SU-DHL-6 (cell line): ENCODE measurements at regions not wholly inside any gene's neighbourhood (a gene's known extent, or its start where the extent isn't known, plus 50 kb on each side); places are given as distances from the start of the nearest gene placed in this dataset.
A peak's percentile ranks its signal among the peaks of the same experiment; 100 is the strongest.

Experiments
- H2AFZ ChIP-seq: fragments of 200-600 bp; sonication (generic); 2 replicates; pipeline ENCODE4 v1.6.1; 2014; ENCODE audit warnings: low read depth, mild to moderate bottlenecking, moderate library complexity, mixed read lengths, antibody characterized with exemption, low read length; ENCODE audit not compliant: severe bottlenecking
- H3F3A ChIP-seq: fragments of 200-600 bp; shearing (Covaris generic); 2 replicates; pipeline ENCODE4 v1.6.0; 2016; ENCODE audit warnings: antibody characterized with exemption, mild to moderate bottlenecking; ENCODE audit not compliant: insufficient read depth
- H3K27ac ChIP-seq: fragments of 200-600 bp; sonication (generic); 2 replicates; pipeline ENCODE4 v1.5.1; 2016; ENCODE audit warnings: low read depth, mild to moderate bottlenecking, low read length, moderate library complexity, mixed read lengths
- H3K27me3 ChIP-seq: fragments of 200-600 bp; sonication (generic), shearing (Covaris generic); 2 replicates; pipeline ENCODE4 v1.6.0; 2014; ENCODE audit warnings: mild to moderate bottlenecking, low read length
- H3K36me3 ChIP-seq: fragments of 200-600 bp; sonication (generic); 2 replicates; pipeline ENCODE4 v1.6.1; 2014; ENCODE audit warnings: mild to moderate bottlenecking, low read length, mixed read lengths
- H3K4me2 ChIP-seq: fragments of 300-600, 200-600 bp; shearing (Covaris generic), sonication (generic); 2 replicates; pipeline ENCODE4 v1.6.0; 2014; ENCODE audit warnings: low read length, low read depth, mild to moderate bottlenecking; ENCODE audit not compliant: poor library complexity, severe bottlenecking
- H3K4me3 ChIP-seq: fragments of 200-600 bp; sonication (generic); 2 replicates; pipeline ENCODE4 v1.5.1; 2014; ENCODE audit warnings: antibody characterized with exemption, low read length, mild to moderate bottlenecking, mixed read lengths; ENCODE audit not compliant: insufficient read depth, poor library complexity, severe bottlenecking
- H3K79me2 ChIP-seq: fragments of 200-600 bp; sonication (generic); 2 replicates; pipeline ENCODE4 v1.6.1; 2014; ENCODE audit warnings: mild to moderate bottlenecking, low read length, moderate library complexity; ENCODE audit not compliant: insufficient read depth
- H3K9ac ChIP-seq: fragments of 200-600 bp; sonication (generic); 2 replicates; pipeline ENCODE4 v1.7.0; 2014; ENCODE audit warnings: mild to moderate bottlenecking, low read length
- H3K9me2 ChIP-seq: fragments of 200-600 bp; sonication (generic); replicated peaks from 2 replicates; pipeline ENCODE4 v1.6.1; 2014; ENCODE audit warnings: low read length; ENCODE audit not compliant: insufficient read depth
- H3K9me3 ChIP-seq: fragments of 200-600 bp; sonication (generic); 2 replicates; pipeline ENCODE4 v1.6.1; 2014; ENCODE audit warnings: low read length, mixed read lengths; ENCODE audit not compliant: insufficient read depth
- H4K20me1 ChIP-seq: fragments of 200-600 bp; sonication (generic); 2 replicates; pipeline ENCODE4 v1.6.1; 2014; ENCODE audit warnings: low read depth, mild to moderate bottlenecking, antibody characterized with exemption, low read length, moderate library complexity, mixed read lengths
- CTCF ChIP-seq: fragments of 200-600 bp; sonication (generic); IDR thresholded peaks from one replicate; pipeline ENCODE4 v1.5.1; 2017; ENCODE audit warnings: antibody characterized with exemption, mild to moderate bottlenecking, low read length, moderate library complexity; ENCODE audit not compliant: insufficient read depth, poor library complexity, severe bottlenecking
- EZH2phosphoT487 ChIP-seq: fragments of 200-600 bp; sonication (generic), shearing (Covaris generic); conservative IDR thresholded peaks from 2 replicates; pipeline ENCODE4 v1.6.1; 2018; ENCODE audit warnings: mild to moderate bottlenecking, antibody characterized with exemption, low read length, moderate library complexity, mixed read lengths

- Histone ChIP-seq H3K27ac (no peak overlapping the region), H3K9me2 (no peaks in the 10 kb centered on the region), H3K27me3 (no peaks in the 10 kb centered on the region), H3F3A (no peaks in the 10 kb centered on the region), H2AFZ (peak overlapping the region; percentile 67), H3K4me3 (no peak overlapping the region), H3K9me3 (peaks cover 10% of the 10 kb centered on the region; the same call in 1 of the 2 replicates), H3K36me3 (peaks cover 5% of the 10 kb centered on the region), H4K20me1 (no peaks in the 10 kb centered on the region), H3K4me2 (no peak overlapping the region), H3K9ac (no peak overlapping the region), H3K79me2 (no peaks in the 10 kb centered on the region)
- no peak for TF ChIP-seq CTCF
Observed at GRCh38 chr4:32562010-32562409, 1841.8 kb downstream of the PCDH7 start.

- H3K4me2 ChIP-seq: no peak overlapping the region
- H3K79me2 ChIP-seq: no peaks in the 10 kb centered on the region
- H3K27me3 ChIP-seq: no peaks in the 10 kb centered on the region
- H3K9me3 ChIP-seq: peaks cover 10% of the 10 kb centered on the region; the same call in 1 of the 2 replicates
- peak overlapping the region; percentile 86 for H2AFZ ChIP-seq
- H3K36me3 ChIP-seq: peaks cover 5% of the 10 kb centered on the region
- no peak for TF ChIP-seq CTCF
- no peak for TF ChIP-seq EZH2phosphoT487
- H3K9me2 ChIP-seq: no peaks in the 10 kb centered on the region
- peaks cover 2% of the 10 kb centered on the region; the same call in 1 of the 2 replicates for H3F3A ChIP-seq
- no peak overlapping the region for H3K9ac ChIP-seq
- peak overlapping the region; percentile 11 for H3K4me3 ChIP-seq
- H4K20me1 ChIP-seq: no peaks in the 10 kb centered on the region
- H3K27ac ChIP-seq: no peak overlapping the region
Observed at GRCh38 chr4:32564626-32565025, 1844.5 kb downstream of the PCDH7 start.

- Histone ChIP-seq H2AFZ (peak overlapping the region; percentile 45), H3K9me2 (no peaks in the 10 kb centered on the region), H3K27ac (peak overlapping the region; percentile 87), H3K9me3 (peaks cover 3% of the 10 kb centered on the region; the same call in 1 of the 2 replicates), H3K4me2 (peak overlapping the region; percentile 58), H3K4me3 (no peak overlapping the region), H3K36me3 (peaks cover 8% of the 10 kb centered on the region; the same call in 1 of the 2 replicates), H3K9ac (peak overlapping the region; percentile 26), H4K20me1 (no peaks in the 10 kb centered on the region), H3K79me2 (no peaks in the 10 kb centered on the region), H3F3A (peaks cover 9% of the 10 kb centered on the region; the same call in 1 of the 2 replicates), H3K27me3 (no peaks in the 10 kb centered on the region)
- TF ChIP-seq CTCF (no peak), EZH2phosphoT487 (no peak)
Observed at GRCh38 chr4:32569861-32570260, 1849.7 kb downstream of the PCDH7 start.

GRCh38 chr4:32572366-32572765 lies 1852.2 kb downstream of the PCDH7 start:
- TF ChIP-seq EZH2phosphoT487: no peak
- no peak for TF ChIP-seq CTCF
- Histone ChIP-seq H3K36me3 (peaks cover 6% of the 10 kb centered on the region; the same call in 1 of the 2 replicates), H3F3A (peaks cover 9% of the 10 kb centered on the region; the same call in 1 of the 2 replicates), H3K27ac (no peak overlapping the region), H3K9me3 (peaks cover 5% of the 10 kb centered on the region; the same call in 1 of the 2 replicates), H3K4me2 (no peak overlapping the region), H4K20me1 (no peaks in the 10 kb centered on the region), H3K79me2 (no peaks in the 10 kb centered on the region), H3K9me2 (no peaks in the 10 kb centered on the region), H3K27me3 (no peaks in the 10 kb centered on the region), H3K4me3 (no peak overlapping the region), H2AFZ (peak overlapping the region; percentile 40), H3K9ac (no peak overlapping the region)
